ENCODE measurements at regions not wholly inside any gene's neighbourhood (a gene's known extent, or its start where the extent isn't known, plus 50 kb on each side); places are given as distances from the start of the nearest gene placed in this dataset.

DNA sequence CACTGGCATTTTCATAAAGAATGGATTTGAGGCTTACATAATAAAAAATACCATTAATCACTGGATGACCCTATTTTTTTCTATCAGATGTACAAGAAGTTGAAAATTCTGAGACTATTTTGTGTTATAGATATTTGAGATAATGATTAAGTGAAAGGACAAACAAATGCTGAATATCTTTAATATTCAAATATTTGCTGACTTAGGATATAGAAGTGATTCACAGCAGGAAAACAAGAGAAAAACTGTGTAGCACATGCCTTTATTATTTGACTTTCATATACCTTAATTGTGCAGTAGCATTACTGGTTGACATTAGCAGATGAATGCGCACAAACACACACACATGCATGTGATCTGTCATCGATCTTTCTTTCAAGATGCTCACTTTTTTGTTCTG is 766.5 kb downstream of the SATB2 start:
- H3K4me3 Mint-ChIP-seq, result no peak overlapping the region
- no peak overlapping the region for H3K27ac Mint-ChIP-seq
- TF ChIP-seq, protein P1, sequence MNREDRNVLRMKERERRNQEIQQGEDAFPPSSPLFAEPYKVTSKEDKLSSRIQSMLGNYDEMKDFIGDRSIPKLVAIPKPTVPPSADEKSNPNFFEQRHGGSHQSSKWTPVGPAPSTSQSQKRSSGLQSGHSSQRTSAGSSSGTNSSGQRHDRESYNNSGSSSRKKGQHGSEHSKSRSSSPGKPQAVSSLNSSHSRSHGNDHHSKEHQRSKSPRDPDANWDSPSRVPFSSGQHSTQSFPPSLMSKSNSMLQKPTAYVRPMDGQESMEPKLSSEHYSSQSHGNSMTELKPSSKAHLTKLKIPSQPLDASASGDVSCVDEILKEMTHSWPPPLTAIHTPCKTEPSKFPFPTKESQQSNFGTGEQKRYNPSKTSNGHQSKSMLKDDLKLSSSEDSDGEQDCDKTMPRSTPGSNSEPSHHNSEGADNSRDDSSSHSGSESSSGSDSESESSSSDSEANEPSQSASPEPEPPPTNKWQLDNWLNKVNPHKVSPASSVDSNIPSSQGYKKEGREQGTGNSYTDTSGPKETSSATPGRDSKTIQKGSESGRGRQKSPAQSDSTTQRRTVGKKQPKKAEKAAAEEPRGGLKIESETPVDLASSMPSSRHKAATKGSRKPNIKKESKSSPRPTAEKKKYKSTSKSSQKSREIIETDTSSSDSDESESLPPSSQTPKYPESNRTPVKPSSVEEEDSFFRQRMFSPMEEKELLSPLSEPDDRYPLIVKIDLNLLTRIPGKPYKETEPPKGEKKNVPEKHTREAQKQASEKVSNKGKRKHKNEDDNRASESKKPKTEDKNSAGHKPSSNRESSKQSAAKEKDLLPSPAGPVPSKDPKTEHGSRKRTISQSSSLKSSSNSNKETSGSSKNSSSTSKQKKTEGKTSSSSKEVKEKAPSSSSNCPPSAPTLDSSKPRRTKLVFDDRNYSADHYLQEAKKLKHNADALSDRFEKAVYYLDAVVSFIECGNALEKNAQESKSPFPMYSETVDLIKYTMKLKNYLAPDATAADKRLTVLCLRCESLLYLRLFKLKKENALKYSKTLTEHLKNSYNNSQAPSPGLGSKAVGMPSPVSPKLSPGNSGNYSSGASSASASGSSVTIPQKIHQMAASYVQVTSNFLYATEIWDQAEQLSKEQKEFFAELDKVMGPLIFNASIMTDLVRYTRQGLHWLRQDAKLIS (CRISPR knock-in tag; IDR thresholded peaks at IDR 0.05; ENCODE audit: borderline replicate concordance), result no peak
- TF ChIP-seq ZNF232 (CRISPR knock-in tag; IDR thresholded peaks at IDR 0.05) (no peak), ZNF423 (CRISPR knock-in tag; IDR thresholded peaks at IDR 0.05) (no peak), IRF2 (CRISPR knock-in tag; IDR thresholded peaks at IDR 0.05; ENCODE audit: borderline replicate concordance, low read depth) (no peak), FOXJ3 (CRISPR knock-in tag; IDR thresholded peaks at IDR 0.05; ENCODE audit: borderline replicate concordance) (no peak), NFE2L1 (CRISPR knock-in tag; IDR thresholded peaks at IDR 0.05) (no peak)
- TF ChIP-seq, protein P2, sequence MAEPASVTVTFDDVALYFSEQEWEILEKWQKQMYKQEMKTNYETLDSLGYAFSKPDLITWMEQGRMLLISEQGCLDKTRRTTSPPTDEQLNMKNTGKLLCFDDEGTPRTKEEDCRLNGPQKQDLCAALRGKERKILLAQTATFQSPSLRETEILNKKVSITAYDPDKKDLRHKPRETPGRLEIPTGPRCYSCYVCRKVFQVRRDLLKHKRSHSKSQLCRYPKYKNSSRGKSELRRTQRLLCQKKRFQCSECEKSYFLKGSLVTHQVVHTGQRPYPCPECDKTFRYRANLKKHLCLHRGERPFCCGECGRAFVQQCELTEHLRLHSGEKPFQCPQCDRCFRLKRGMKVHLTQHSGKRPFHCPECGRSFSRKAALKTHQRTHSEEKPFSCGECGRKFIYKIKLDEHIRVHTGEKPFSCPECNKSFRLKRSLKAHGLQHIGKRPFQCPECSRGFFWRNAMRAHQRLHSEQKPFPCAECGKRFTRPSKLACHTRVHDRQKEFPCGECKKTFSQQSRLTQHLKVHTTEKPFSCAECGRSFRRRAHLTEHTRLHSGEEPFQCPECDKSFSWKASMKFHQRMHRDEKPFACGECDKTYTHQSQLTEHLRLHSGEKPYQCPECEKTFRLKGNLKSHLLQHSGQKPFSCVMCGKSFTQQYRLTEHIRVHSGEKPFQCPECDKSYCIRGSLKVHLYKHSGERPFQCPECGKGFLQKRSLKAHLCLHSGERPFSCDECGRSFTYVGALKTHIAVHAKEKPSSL (CRISPR knock-in tag; conservative IDR thresholded peaks at IDR 0.05), result no peak
- TF ChIP-seq, protein P3, sequence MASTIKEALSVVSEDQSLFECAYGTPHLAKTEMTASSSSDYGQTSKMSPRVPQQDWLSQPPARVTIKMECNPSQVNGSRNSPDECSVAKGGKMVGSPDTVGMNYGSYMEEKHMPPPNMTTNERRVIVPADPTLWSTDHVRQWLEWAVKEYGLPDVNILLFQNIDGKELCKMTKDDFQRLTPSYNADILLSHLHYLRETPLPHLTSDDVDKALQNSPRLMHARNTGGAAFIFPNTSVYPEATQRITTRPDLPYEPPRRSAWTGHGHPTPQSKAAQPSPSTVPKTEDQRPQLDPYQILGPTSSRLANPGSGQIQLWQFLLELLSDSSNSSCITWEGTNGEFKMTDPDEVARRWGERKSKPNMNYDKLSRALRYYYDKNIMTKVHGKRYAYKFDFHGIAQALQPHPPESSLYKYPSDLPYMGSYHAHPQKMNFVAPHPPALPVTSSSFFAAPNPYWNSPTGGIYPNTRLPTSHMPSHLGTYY (CRISPR knock-in tag; IDR thresholded peaks at IDR 0.05), result no peak
- TF ChIP-seq, protein P4, sequence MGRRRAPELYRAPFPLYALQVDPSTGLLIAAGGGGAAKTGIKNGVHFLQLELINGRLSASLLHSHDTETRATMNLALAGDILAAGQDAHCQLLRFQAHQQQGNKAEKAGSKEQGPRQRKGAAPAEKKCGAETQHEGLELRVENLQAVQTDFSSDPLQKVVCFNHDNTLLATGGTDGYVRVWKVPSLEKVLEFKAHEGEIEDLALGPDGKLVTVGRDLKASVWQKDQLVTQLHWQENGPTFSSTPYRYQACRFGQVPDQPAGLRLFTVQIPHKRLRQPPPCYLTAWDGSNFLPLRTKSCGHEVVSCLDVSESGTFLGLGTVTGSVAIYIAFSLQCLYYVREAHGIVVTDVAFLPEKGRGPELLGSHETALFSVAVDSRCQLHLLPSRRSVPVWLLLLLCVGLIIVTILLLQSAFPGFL (CRISPR knock-in tag; IDR thresholded peaks at IDR 0.05; ENCODE audit: borderline replicate concordance), result no peak
- POLR2A ChIA-PET, result no interaction called here
- H3K27me3 Mint-ChIP-seq (ENCODE audit: low read depth), result no peaks in the 10 kb centered on the region
- no peak for DNase-seq (ENCODE audit: low spot score)
- CTCF ChIA-PET, result no interaction called here
- H3K4me1 Mint-ChIP-seq, result peaks cover 4% of the 10 kb centered on the region; the same call in 1 of the 2 replicates
- no peak for ATAC-seq
- H3K36me3 Mint-ChIP-seq, result no peaks in the 10 kb centered on the region
- peaks cover 9% of the 10 kb centered on the region for H3K9me3 Mint-ChIP-seq

DNA sequence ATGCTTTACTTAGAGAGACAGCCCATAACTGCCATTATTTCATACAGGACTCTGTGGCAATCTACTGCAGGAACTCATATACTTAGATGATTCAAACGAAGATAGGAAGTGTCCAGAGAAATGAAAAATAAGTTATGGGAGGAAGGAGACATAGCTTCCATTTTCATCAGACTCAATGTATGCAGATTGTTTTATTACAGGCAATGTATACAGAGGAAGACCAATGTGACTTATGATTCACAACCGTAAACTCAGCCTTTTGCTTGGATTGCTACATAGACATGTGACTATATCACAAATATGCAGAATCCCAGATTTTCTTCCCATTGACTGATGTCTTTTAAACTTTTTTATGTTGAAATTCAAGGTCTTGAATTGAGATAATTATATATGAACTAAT is 793.4 kb downstream of the SATB2 start:
- POLR2A ChIA-PET, result no interaction called here
- H3K36me3 Mint-ChIP-seq, result no peaks in the 10 kb centered on the region
- CTCF ChIA-PET, result no interaction called here
- H3K27me3 Mint-ChIP-seq (ENCODE audit: low read depth), result no peaks in the 10 kb centered on the region
- no peak for ATAC-seq
- DNase-seq (ENCODE audit: low spot score), result no peak
- H3K4me3 Mint-ChIP-seq, result no peak overlapping the region
- no peaks in the 10 kb centered on the region for H3K9me3 Mint-ChIP-seq
- no peaks in the 10 kb centered on the region for H3K4me1 Mint-ChIP-seq
- H3K27ac Mint-ChIP-seq, result no peak overlapping the region
- TF ChIP-seq NFATC4 (CRISPR knock-in tag; IDR thresholded peaks at IDR 0.05) (no peak), IRF2 (CRISPR knock-in tag; IDR thresholded peaks at IDR 0.05; ENCODE audit: borderline replicate concordance, low read depth) (no peak), FOXJ3 (CRISPR knock-in tag; IDR thresholded peaks at IDR 0.05; ENCODE audit: borderline replicate concordance) (no peak), SOX15 (CRISPR knock-in tag; IDR thresholded peaks at IDR 0.05) (no peak), ESRRA (CRISPR knock-in tag; IDR thresholded peaks at IDR 0.05; ENCODE audit: borderline replicate concordance) (no peak)
- TF ChIP-seq, protein P2 (CRISPR knock-in tag; conservative IDR thresholded peaks at IDR 0.05), result no peak
- TF ChIP-seq, protein P5, sequence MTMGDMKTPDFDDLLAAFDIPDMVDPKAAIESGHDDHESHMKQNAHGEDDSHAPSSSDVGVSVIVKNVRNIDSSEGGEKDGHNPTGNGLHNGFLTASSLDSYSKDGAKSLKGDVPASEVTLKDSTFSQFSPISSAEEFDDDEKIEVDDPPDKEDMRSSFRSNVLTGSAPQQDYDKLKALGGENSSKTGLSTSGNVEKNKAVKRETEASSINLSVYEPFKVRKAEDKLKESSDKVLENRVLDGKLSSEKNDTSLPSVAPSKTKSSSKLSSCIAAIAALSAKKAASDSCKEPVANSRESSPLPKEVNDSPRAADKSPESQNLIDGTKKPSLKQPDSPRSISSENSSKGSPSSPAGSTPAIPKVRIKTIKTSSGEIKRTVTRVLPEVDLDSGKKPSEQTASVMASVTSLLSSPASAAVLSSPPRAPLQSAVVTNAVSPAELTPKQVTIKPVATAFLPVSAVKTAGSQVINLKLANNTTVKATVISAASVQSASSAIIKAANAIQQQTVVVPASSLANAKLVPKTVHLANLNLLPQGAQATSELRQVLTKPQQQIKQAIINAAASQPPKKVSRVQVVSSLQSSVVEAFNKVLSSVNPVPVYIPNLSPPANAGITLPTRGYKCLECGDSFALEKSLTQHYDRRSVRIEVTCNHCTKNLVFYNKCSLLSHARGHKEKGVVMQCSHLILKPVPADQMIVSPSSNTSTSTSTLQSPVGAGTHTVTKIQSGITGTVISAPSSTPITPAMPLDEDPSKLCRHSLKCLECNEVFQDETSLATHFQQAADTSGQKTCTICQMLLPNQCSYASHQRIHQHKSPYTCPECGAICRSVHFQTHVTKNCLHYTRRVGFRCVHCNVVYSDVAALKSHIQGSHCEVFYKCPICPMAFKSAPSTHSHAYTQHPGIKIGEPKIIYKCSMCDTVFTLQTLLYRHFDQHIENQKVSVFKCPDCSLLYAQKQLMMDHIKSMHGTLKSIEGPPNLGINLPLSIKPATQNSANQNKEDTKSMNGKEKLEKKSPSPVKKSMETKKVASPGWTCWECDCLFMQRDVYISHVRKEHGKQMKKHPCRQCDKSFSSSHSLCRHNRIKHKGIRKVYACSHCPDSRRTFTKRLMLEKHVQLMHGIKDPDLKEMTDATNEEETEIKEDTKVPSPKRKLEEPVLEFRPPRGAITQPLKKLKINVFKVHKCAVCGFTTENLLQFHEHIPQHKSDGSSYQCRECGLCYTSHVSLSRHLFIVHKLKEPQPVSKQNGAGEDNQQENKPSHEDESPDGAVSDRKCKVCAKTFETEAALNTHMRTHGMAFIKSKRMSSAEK (CRISPR knock-in tag; IDR thresholded peaks at IDR 0.05; ENCODE audit: borderline replicate concordance), result no peak
- TF ChIP-seq, protein P6, sequence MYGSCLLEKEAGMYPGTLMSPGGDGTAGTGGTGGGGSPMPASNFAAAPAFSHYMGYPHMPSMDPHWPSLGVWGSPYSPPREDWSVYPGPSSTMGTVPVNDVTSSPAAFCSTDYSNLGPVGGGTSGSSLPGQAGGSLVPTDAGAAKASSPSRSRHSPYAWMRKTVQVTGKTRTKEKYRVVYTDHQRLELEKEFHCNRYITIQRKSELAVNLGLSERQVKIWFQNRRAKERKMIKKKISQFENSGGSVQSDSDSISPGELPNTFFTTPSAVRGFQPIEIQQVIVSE (CRISPR knock-in tag; IDR thresholded peaks at IDR 0.05; ENCODE audit: borderline replicate concordance), result no peak
- TF ChIP-seq, protein P7, sequence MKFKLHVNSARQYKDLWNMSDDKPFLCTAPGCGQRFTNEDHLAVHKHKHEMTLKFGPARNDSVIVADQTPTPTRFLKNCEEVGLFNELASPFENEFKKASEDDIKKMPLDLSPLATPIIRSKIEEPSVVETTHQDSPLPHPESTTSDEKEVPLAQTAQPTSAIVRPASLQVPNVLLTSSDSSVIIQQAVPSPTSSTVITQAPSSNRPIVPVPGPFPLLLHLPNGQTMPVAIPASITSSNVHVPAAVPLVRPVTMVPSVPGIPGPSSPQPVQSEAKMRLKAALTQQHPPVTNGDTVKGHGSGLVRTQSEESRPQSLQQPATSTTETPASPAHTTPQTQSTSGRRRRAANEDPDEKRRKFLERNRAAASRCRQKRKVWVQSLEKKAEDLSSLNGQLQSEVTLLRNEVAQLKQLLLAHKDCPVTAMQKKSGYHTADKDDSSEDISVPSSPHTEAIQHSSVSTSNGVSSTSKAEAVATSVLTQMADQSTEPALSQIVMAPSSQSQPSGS (CRISPR knock-in tag; IDR thresholded peaks at IDR 0.05; ENCODE audit: borderline replicate concordance, low read depth), result no peak

All from WTC11 (cell line).